ENCODE measurements at regions not wholly inside any gene's neighbourhood (a gene's known extent, or its start where the extent isn't known, plus 50 kb on each side); places are given as distances from the start of the nearest gene placed in this dataset.
A peak's percentile ranks its signal among the peaks of the same experiment; 100 is the strongest.

- TF ChIP-seq JUND (IDR thresholded peaks at IDR 0.05; ENCODE audit: low read depth): no peak
- in situ Hi-C loops (cut with HindIII; ENCODE audit: low pct_unique_long_range_greater_than_20kb, low sequenced_read_pairs): no loop called here
- DNase-seq (ENCODE audit: low read depth in 1 of 2, low spot score in 1 of 2): no peak
These were observed 473.9 kb upstream of the THBS1 start for GRCh38 chr15:39106950-39107349.

DNA sequence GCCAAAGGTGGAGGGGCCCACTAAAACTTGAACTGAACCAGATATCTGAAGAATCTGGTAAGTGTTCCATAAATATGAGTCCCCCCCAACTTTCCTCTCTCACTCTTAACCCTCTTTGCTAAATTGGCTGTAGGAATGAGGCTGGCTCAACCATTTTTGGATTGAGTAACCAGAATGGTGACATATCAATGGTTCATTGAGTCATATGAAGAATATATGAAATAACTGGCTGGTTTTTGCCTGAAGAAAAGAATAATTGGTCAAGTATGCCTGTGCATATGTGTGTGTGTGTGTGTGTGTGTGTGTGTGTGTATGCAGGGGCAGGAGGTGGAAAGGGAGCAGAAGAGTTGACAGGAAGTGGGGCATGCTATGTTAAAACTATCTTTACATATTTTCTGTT is 472.9 kb upstream of the THBS1 start:
- TF ChIP-seq JUND (IDR thresholded peaks at IDR 0.05; ENCODE audit: low read depth): no peak
- in situ Hi-C loops (cut with HindIII; ENCODE audit: low pct_unique_long_range_greater_than_20kb, low sequenced_read_pairs): no loop called here
- DNase-seq (ENCODE audit: low read depth in 1 of 2, low spot score in 1 of 2): no peak

- no peak for DNase-seq (ENCODE audit: low read depth in 1 of 2, low spot score in 1 of 2)
- in situ Hi-C loops (cut with HindIII; ENCODE audit: low pct_unique_long_range_greater_than_20kb, low sequenced_read_pairs): no loop called here
- no peak for TF ChIP-seq JUND (IDR thresholded peaks at IDR 0.05; ENCODE audit: low read depth)
These were observed 470.5 kb upstream of the THBS1 start for GRCh38 chr15:39110336-39110735.

- TF ChIP-seq JUND (IDR thresholded peaks at IDR 0.05; ENCODE audit: low read depth): no peak
- in situ Hi-C loops (cut with HindIII; ENCODE audit: low pct_unique_long_range_greater_than_20kb, low sequenced_read_pairs): no loop called here
These were observed 470.1 kb upstream of the THBS1 start for GRCh38 chr15:39110746-39111145.

DNA sequence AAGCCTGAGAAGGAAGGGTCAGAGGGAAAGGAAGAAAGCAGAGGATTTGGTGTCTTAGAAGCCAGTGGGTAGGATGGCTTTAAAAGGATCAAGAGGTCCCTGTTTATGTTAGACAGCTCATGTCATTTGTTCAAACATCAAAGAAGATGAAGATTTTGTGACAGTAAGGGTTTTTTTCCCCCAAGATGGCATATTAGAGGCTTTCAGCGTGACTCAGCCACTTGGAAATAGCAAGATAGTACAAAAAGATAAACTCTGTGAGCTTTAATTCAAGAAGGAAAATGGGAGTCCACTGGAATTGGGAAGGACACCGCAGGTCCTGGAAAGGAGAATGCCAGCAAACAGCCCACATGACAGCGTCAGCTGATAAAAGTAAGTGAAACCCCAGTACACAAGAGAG is 467.1 kb upstream of the THBS1 start:
- no peak for DNase-seq (ENCODE audit: low read depth in 1 of 2, low spot score in 1 of 2)
- in situ Hi-C loops (cut with HindIII; ENCODE audit: low pct_unique_long_range_greater_than_20kb, low sequenced_read_pairs): no loop called here

More at GRCh38 chr15:39110746-39111145, 470.1 kb upstream of the THBS1 start:
- no peak for DNase-seq (ENCODE audit: low read depth in 1 of 2, low spot score in 1 of 2)

GRCh38 chr15:39114690-39115378 is 466.0 kb upstream of the THBS1 start:
- DNase-seq (ENCODE audit: low read depth in 1 of 2, low spot score in 1 of 2): no peak
- no peak for TF ChIP-seq JUND (IDR thresholded peaks at IDR 0.05; ENCODE audit: low read depth)
- in situ Hi-C loops (cut with HindIII; ENCODE audit: low pct_unique_long_range_greater_than_20kb, low sequenced_read_pairs): no loop called here

More for the DNA sequence above, 467.1 kb upstream of the THBS1 start:
- TF ChIP-seq JUND (IDR thresholded peaks at IDR 0.05; ENCODE audit: low read depth): no peak

GRCh38 chr15:39115379-39116057 is 465.4 kb upstream of the THBS1 start:
- DNase-seq (ENCODE audit: low read depth in 1 of 2, low spot score in 1 of 2): no peak
- in situ Hi-C loops (cut with HindIII; ENCODE audit: low pct_unique_long_range_greater_than_20kb, low sequenced_read_pairs): no loop called here
- no peak for TF ChIP-seq JUND (IDR thresholded peaks at IDR 0.05; ENCODE audit: low read depth)

- DNase-seq (ENCODE audit: low read depth in 1 of 2, low spot score in 1 of 2): no peak
- TF ChIP-seq JUND (IDR thresholded peaks at IDR 0.05; ENCODE audit: low read depth): no peak
- in situ Hi-C loops (cut with HindIII; ENCODE audit: low pct_unique_long_range_greater_than_20kb, low sequenced_read_pairs): no loop called here
These were observed 462.4 kb upstream of the THBS1 start for GRCh38 chr15:39118510-39118909.

DNA sequence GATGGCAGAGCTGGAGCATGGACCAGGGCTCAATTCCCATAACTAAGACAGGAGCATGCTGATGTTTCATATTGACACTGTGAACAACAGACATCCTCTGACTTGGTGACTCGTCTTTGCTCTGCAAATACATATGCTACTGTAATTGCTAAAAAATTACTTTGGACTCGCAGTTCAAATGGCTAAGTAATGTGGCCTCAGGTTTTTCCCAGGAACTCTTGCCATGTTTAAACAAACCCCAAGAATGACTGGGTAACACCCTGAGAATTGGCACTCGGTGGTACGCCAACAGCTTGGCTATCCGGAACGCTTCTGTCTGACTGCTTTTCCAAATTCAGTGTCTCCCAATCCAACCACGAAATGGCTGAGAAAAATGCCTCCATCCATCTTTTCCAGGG is 456.7 kb upstream of the THBS1 start:
- no peak for DNase-seq (ENCODE audit: low read depth in 1 of 2, low spot score in 1 of 2)
- in situ Hi-C loops (cut with HindIII; ENCODE audit: low pct_unique_long_range_greater_than_20kb, low sequenced_read_pairs): no loop called here

DNA sequence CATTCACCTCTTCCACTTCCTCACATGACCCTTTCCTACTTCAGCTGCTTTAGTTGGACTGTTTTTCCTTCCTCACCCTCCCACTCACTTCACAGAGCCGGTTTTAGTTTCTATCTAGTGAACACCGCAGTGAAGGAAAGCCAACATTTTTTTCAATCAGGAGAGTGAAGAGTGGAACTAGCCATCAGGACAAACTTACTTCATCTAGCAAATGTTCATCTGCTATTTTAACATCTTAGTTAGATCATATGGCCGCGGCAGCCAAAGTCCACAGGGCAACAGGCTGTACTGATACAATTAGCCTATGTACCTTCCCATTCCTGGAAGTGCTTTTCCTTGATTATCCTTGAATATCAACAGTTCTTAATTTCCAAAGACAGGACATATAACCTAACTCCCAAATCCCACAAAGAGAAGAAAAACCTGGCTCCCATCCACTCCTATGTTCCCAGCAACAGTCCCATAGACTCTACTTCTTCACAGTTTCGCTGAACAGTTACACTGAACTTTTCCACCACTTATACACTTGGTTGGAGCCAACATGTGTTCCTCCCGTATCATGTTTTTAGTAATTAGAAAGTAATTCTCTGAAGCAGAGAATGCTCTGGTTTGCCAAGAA is 456.2 kb upstream of the THBS1 start:
- in situ Hi-C loops (cut with HindIII; ENCODE audit: low pct_unique_long_range_greater_than_20kb, low sequenced_read_pairs): no loop called here
- no peak for DNase-seq (ENCODE audit: low read depth in 1 of 2, low spot score in 1 of 2)
- no peak for TF ChIP-seq JUND (IDR thresholded peaks at IDR 0.05; ENCODE audit: low read depth)

More for the DNA sequence above, 456.7 kb upstream of the THBS1 start:
- TF ChIP-seq JUND (IDR thresholded peaks at IDR 0.05; ENCODE audit: low read depth): no peak

DNA sequence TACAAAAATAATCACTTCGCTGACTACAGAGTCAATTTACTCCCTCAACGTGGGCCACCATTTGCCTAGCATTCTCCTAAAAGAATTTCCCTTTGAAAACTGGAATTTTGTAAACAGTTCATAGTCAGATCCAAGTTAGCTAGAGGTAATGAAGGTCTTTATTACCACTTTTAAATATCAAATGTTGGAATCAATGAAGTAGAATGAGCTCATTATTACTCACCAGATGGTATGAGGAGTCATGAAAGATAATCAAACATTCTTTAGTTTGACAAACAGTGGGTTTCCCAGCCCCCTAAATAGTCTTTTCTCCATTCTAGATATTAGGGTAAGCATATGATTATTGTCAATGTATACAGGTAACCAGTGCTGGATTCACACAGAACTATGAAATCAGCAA is 455.7 kb upstream of the THBS1 start:
- in situ Hi-C loops (cut with HindIII; ENCODE audit: low pct_unique_long_range_greater_than_20kb, low sequenced_read_pairs): no loop called here
- DNase-seq (ENCODE audit: low read depth in 1 of 2, low spot score in 1 of 2): no peak
- no peak for TF ChIP-seq JUND (IDR thresholded peaks at IDR 0.05; ENCODE audit: low read depth)

DNA sequence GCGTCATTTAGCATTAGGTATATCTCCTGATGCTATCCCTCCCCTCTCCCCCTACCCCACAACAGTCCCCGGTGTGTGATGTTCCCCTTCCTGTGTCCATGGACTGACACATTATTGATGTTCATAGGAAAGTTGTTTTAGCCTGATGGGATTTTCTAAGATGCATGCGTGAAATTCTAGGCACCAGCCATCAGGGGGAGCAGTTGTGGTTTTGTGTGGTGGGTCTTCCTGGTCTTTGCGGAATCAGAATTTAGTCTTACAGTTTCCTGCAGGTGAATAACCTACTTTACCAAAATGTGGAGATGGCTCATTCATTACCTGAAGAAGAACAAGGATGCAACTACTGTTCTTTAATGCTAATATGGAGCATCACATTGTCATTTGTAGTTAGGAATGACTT is 455.0 kb upstream of the THBS1 start:
- TF ChIP-seq JUND (IDR thresholded peaks at IDR 0.05; ENCODE audit: low read depth): no peak
- in situ Hi-C loops (cut with HindIII; ENCODE audit: low pct_unique_long_range_greater_than_20kb, low sequenced_read_pairs): no loop called here
- peak; percentile 11 to 73 for DNase-seq (ENCODE audit: low read depth in 1 of 2, low spot score in 1 of 2)

- DNase-seq (ENCODE audit: low read depth in 1 of 2, low spot score in 1 of 2): no peak
- TF ChIP-seq JUND (IDR thresholded peaks at IDR 0.05; ENCODE audit: low read depth): no peak
- in situ Hi-C loops (cut with HindIII; ENCODE audit: low pct_unique_long_range_greater_than_20kb, low sequenced_read_pairs): no loop called here
These were observed 453.6 kb upstream of the THBS1 start for GRCh38 chr15:39127151-39127790.
